ENCODE measurements at regions not wholly inside any gene's neighbourhood (a gene's known extent, or its start where the extent isn't known, plus 50 kb on each side); places are given as distances from the start of the nearest gene placed in this dataset.

GRCh38 chr15:94607176-94607654 lies 375.9 kb downstream of the MCTP2 start:
- Histone ChIP-seq H3K36me3 (ENCODE audit: control insufficient read depth in 1 of 2, insufficient read depth in 2 of 2, low read length in 2 of 2) (no peaks in the 10 kb centered on the region), H3K27me3 (ENCODE audit: low read depth, low read length) (no peaks in the 10 kb centered on the region), H3K4me3 (ENCODE audit: low read depth in 1 of 2, low read length in 2 of 2) (no peak overlapping the region), H3K27ac (ENCODE audit: low read length) (no peak overlapping the region), H3K9me3 (ENCODE audit: control insufficient read depth in 1 of 2, low read length in 2 of 2) (no peaks in the 10 kb centered on the region), H3K4me1 (ENCODE audit: control insufficient read depth in 1 of 2, insufficient read depth in 2 of 2, low read length in 2 of 2) (no peaks in the 10 kb centered on the region)

- no peak overlapping the region for H3K4me3 ChIP-seq (ENCODE audit: low read depth in 1 of 2, low read length in 2 of 2)
- H3K4me1 ChIP-seq (ENCODE audit: control insufficient read depth in 1 of 2, insufficient read depth in 2 of 2, low read length in 2 of 2): no peaks in the 10 kb centered on the region
- no peaks in the 10 kb centered on the region for H3K9me3 ChIP-seq (ENCODE audit: control insufficient read depth in 1 of 2, low read length in 2 of 2)
These were observed 378.7 kb downstream of the MCTP2 start for GRCh38 chr15:94610069-94610468.

GRCh38 chr15:94610485-94610884 lies 379.1 kb downstream of the MCTP2 start:
- Histone ChIP-seq H3K36me3 (ENCODE audit: control insufficient read depth in 1 of 2, insufficient read depth in 2 of 2, low read length in 2 of 2) (no peaks in the 10 kb centered on the region), H3K27me3 (ENCODE audit: low read depth, low read length) (no peaks in the 10 kb centered on the region), H3K4me1 (ENCODE audit: control insufficient read depth in 1 of 2, insufficient read depth in 2 of 2, low read length in 2 of 2) (no peaks in the 10 kb centered on the region), H3K4me3 (ENCODE audit: low read depth in 1 of 2, low read length in 2 of 2) (no peak overlapping the region), H3K9me3 (ENCODE audit: control insufficient read depth in 1 of 2, low read length in 2 of 2) (no peaks in the 10 kb centered on the region), H3K27ac (ENCODE audit: low read length) (no peak overlapping the region)

More at GRCh38 chr15:94610069-94610468, 378.7 kb downstream of the MCTP2 start:
- Histone ChIP-seq H3K27me3 (ENCODE audit: low read depth, low read length) (no peaks in the 10 kb centered on the region), H3K27ac (ENCODE audit: low read length) (no peak overlapping the region), H3K36me3 (ENCODE audit: control insufficient read depth in 1 of 2, insufficient read depth in 2 of 2, low read length in 2 of 2) (no peaks in the 10 kb centered on the region)

- H3K9me3 ChIP-seq (ENCODE audit: control insufficient read depth in 1 of 2, low read length in 2 of 2): no peaks in the 10 kb centered on the region
- no peak overlapping the region for H3K27ac ChIP-seq (ENCODE audit: low read length)
- H3K4me3 ChIP-seq (ENCODE audit: low read depth in 1 of 2, low read length in 2 of 2): no peak overlapping the region
- H3K4me1 ChIP-seq (ENCODE audit: control insufficient read depth in 1 of 2, insufficient read depth in 2 of 2, low read length in 2 of 2): no peaks in the 10 kb centered on the region
- H3K27me3 ChIP-seq (ENCODE audit: low read depth, low read length): no peaks in the 10 kb centered on the region
- H3K36me3 ChIP-seq (ENCODE audit: control insufficient read depth in 1 of 2, insufficient read depth in 2 of 2, low read length in 2 of 2): no peaks in the 10 kb centered on the region
These were observed 380.3 kb downstream of the MCTP2 start for GRCh38 chr15:94611656-94612055.

- Histone ChIP-seq H3K4me3 (ENCODE audit: low read depth in 1 of 2, low read length in 2 of 2) (no peak overlapping the region), H3K36me3 (ENCODE audit: control insufficient read depth in 1 of 2, insufficient read depth in 2 of 2, low read length in 2 of 2) (no peaks in the 10 kb centered on the region), H3K27ac (ENCODE audit: low read length) (no peak overlapping the region), H3K9me3 (ENCODE audit: control insufficient read depth in 1 of 2, low read length in 2 of 2) (no peaks in the 10 kb centered on the region), H3K4me1 (ENCODE audit: control insufficient read depth in 1 of 2, insufficient read depth in 2 of 2, low read length in 2 of 2) (no peaks in the 10 kb centered on the region), H3K27me3 (ENCODE audit: low read depth, low read length) (no peaks in the 10 kb centered on the region)
These were observed 384.3 kb downstream of the MCTP2 start for GRCh38 chr15:94615688-94616087.

- Histone ChIP-seq H3K4me1 (ENCODE audit: control insufficient read depth in 1 of 2, insufficient read depth in 2 of 2, low read length in 2 of 2) (no peaks in the 10 kb centered on the region), H3K36me3 (ENCODE audit: control insufficient read depth in 1 of 2, insufficient read depth in 2 of 2, low read length in 2 of 2) (no peaks in the 10 kb centered on the region), H3K4me3 (ENCODE audit: low read depth in 1 of 2, low read length in 2 of 2) (no peak overlapping the region), H3K9me3 (ENCODE audit: control insufficient read depth in 1 of 2, low read length in 2 of 2) (no peaks in the 10 kb centered on the region), H3K27ac (ENCODE audit: low read length) (no peak overlapping the region), H3K27me3 (ENCODE audit: low read depth, low read length) (no peaks in the 10 kb centered on the region)
These were observed 389.3 kb downstream of the MCTP2 start for GRCh38 chr15:94620632-94621031.

- no peaks in the 10 kb centered on the region for H3K9me3 ChIP-seq (ENCODE audit: control insufficient read depth in 1 of 2, low read length in 2 of 2)
- H3K27ac ChIP-seq (ENCODE audit: low read length): no peak overlapping the region
- no peaks in the 10 kb centered on the region for H3K27me3 ChIP-seq (ENCODE audit: low read depth, low read length)
- H3K4me3 ChIP-seq (ENCODE audit: low read depth in 1 of 2, low read length in 2 of 2): no peak overlapping the region
- no peaks in the 10 kb centered on the region for H3K4me1 ChIP-seq (ENCODE audit: control insufficient read depth in 1 of 2, insufficient read depth in 2 of 2, low read length in 2 of 2)
- H3K36me3 ChIP-seq (ENCODE audit: control insufficient read depth in 1 of 2, insufficient read depth in 2 of 2, low read length in 2 of 2): no peaks in the 10 kb centered on the region
These were observed 390.4 kb downstream of the MCTP2 start for GRCh38 chr15:94621736-94622135.

- Histone ChIP-seq H3K4me1 (ENCODE audit: control insufficient read depth in 1 of 2, insufficient read depth in 2 of 2, low read length in 2 of 2) (no peaks in the 10 kb centered on the region), H3K4me3 (ENCODE audit: low read depth in 1 of 2, low read length in 2 of 2) (no peak overlapping the region), H3K27ac (ENCODE audit: low read length) (no peak overlapping the region), H3K9me3 (ENCODE audit: control insufficient read depth in 1 of 2, low read length in 2 of 2) (no peaks in the 10 kb centered on the region), H3K27me3 (ENCODE audit: low read depth, low read length) (no peaks in the 10 kb centered on the region), H3K36me3 (ENCODE audit: control insufficient read depth in 1 of 2, insufficient read depth in 2 of 2, low read length in 2 of 2) (no peaks in the 10 kb centered on the region)
These were observed 395.6 kb downstream of the MCTP2 start for GRCh38 chr15:94626949-94627348.

GRCh38 chr15:94631608-94632007 lies 400.2 kb downstream of the MCTP2 start:
- H3K36me3 ChIP-seq (ENCODE audit: control insufficient read depth in 1 of 2, insufficient read depth in 2 of 2, low read length in 2 of 2): no peaks in the 10 kb centered on the region
- no peaks in the 10 kb centered on the region for H3K9me3 ChIP-seq (ENCODE audit: control insufficient read depth in 1 of 2, low read length in 2 of 2)
- H3K27ac ChIP-seq (ENCODE audit: low read length): no peak overlapping the region
- H3K4me1 ChIP-seq (ENCODE audit: control insufficient read depth in 1 of 2, insufficient read depth in 2 of 2, low read length in 2 of 2): no peaks in the 10 kb centered on the region
- no peaks in the 10 kb centered on the region for H3K27me3 ChIP-seq (ENCODE audit: low read depth, low read length)
- H3K4me3 ChIP-seq (ENCODE audit: low read depth in 1 of 2, low read length in 2 of 2): no peak overlapping the region

- H3K4me3 ChIP-seq (ENCODE audit: low read depth in 1 of 2, low read length in 2 of 2): no peak overlapping the region
- H3K27me3 ChIP-seq (ENCODE audit: low read depth, low read length): no peaks in the 10 kb centered on the region
- H3K27ac ChIP-seq (ENCODE audit: low read length): no peak overlapping the region
- no peaks in the 10 kb centered on the region for H3K4me1 ChIP-seq (ENCODE audit: control insufficient read depth in 1 of 2, insufficient read depth in 2 of 2, low read length in 2 of 2)
- H3K9me3 ChIP-seq (ENCODE audit: control insufficient read depth in 1 of 2, low read length in 2 of 2): no peaks in the 10 kb centered on the region
- no peaks in the 10 kb centered on the region for H3K36me3 ChIP-seq (ENCODE audit: control insufficient read depth in 1 of 2, insufficient read depth in 2 of 2, low read length in 2 of 2)
These were observed 406.8 kb downstream of the MCTP2 start for GRCh38 chr15:94638183-94638582.

GRCh38 chr15:94639701-94640100 lies 408.3 kb downstream of the MCTP2 start:
- no peaks in the 10 kb centered on the region for H3K27me3 ChIP-seq (ENCODE audit: low read depth, low read length)
- no peaks in the 10 kb centered on the region for H3K9me3 ChIP-seq (ENCODE audit: control insufficient read depth in 1 of 2, low read length in 2 of 2)
- H3K27ac ChIP-seq (ENCODE audit: low read length): no peak overlapping the region
- H3K36me3 ChIP-seq (ENCODE audit: control insufficient read depth in 1 of 2, insufficient read depth in 2 of 2, low read length in 2 of 2): no peaks in the 10 kb centered on the region
- no peaks in the 10 kb centered on the region for H3K4me1 ChIP-seq (ENCODE audit: control insufficient read depth in 1 of 2, insufficient read depth in 2 of 2, low read length in 2 of 2)
- H3K4me3 ChIP-seq (ENCODE audit: low read depth in 1 of 2, low read length in 2 of 2): no peak overlapping the region

- H3K27me3 ChIP-seq (ENCODE audit: low read depth, low read length): no peaks in the 10 kb centered on the region
- no peaks in the 10 kb centered on the region for H3K36me3 ChIP-seq (ENCODE audit: control insufficient read depth in 1 of 2, insufficient read depth in 2 of 2, low read length in 2 of 2)
- no peak overlapping the region for H3K27ac ChIP-seq (ENCODE audit: low read length)
- no peak overlapping the region for H3K4me3 ChIP-seq (ENCODE audit: low read depth in 1 of 2, low read length in 2 of 2)
- H3K9me3 ChIP-seq (ENCODE audit: control insufficient read depth in 1 of 2, low read length in 2 of 2): no peaks in the 10 kb centered on the region
- no peaks in the 10 kb centered on the region for H3K4me1 ChIP-seq (ENCODE audit: control insufficient read depth in 1 of 2, insufficient read depth in 2 of 2, low read length in 2 of 2)
These were observed 413.1 kb downstream of the MCTP2 start for GRCh38 chr15:94644433-94644832.
